ENCODE measurements at regions not wholly inside any gene's neighbourhood (a gene's known extent, or its start where the extent isn't known, plus 50 kb on each side); places are given as distances from the start of the nearest gene placed in this dataset.
"Not testable (repeated sequence)": the region's sequence is repeated elsewhere in the genome, so short reads cannot be mapped to it uniquely, and the experiment has no call there.

GRCh38 chr12:65690477-65690876 is 133.8 kb upstream of the HMGA2 start:
- DNase-seq = no peak

- no peak for DNase-seq
These were observed 130.2 kb upstream of the HMGA2 start for GRCh38 chr12:65694130-65694529.

GRCh38 chr12:65695113-65695865 is 129.0 kb upstream of the HMGA2 start:
- no peak for DNase-seq

- no peak for DNase-seq
These were observed 128.1 kb upstream of the HMGA2 start for GRCh38 chr12:65696227-65696626.

GRCh38 chr12:65699251-65699650 is 125.0 kb upstream of the HMGA2 start:
- no peak for DNase-seq

- DNase-seq = no peak
These were observed 121.1 kb upstream of the HMGA2 start for GRCh38 chr12:65703176-65703575.

GRCh38 chr12:65705380-65705876 is 118.9 kb upstream of the HMGA2 start:
- DNase-seq = no peak

- no peak for DNase-seq
These were observed 117.2 kb upstream of the HMGA2 start for GRCh38 chr12:65707051-65707450.

GRCh38 chr12:65712260-65713004 is 111.9 kb upstream of the HMGA2 start:
- DNase-seq = no peak

GRCh38 chr12:65715961-65716360 is 108.3 kb upstream of the HMGA2 start:
- DNase-seq = no peak

GRCh38 chr12:65720136-65721130 is 103.8 kb upstream of the HMGA2 start:
- DNase-seq = no peak

GRCh38 chr12:65721541-65722190 is 102.6 kb upstream of the HMGA2 start:
- DNase-seq = no peak

GRCh38 chr12:65725376-65725775 is 98.9 kb upstream of the HMGA2 start:
- DNase-seq = no peak

- no peak for DNase-seq
These were observed 95.8 kb upstream of the HMGA2 start for GRCh38 chr12:65728455-65728847.

- no peak for DNase-seq
These were observed 95.2 kb upstream of the HMGA2 start for GRCh38 chr12:65728848-65729793.

- DNase-seq = no peak
These were observed 92.5 kb upstream of the HMGA2 start for GRCh38 chr12:65731771-65732170.

GRCh38 chr12:65733643-65734042 is 90.6 kb upstream of the HMGA2 start:
- DNase-seq = not testable (repeated sequence)

- DNase-seq = no peak
These were observed 90.1 kb upstream of the HMGA2 start for GRCh38 chr12:65734226-65734625.

- DNase-seq = no peak
These were observed 84.7 kb upstream of the HMGA2 start for GRCh38 chr12:65739606-65740005.

GRCh38 chr12:65740506-65740872 is 83.8 kb upstream of the HMGA2 start:
- no peak for DNase-seq

- DNase-seq = no peak
These were observed 83.2 kb upstream of the HMGA2 start for GRCh38 chr12:65740873-65741600.
